GM18867 (cell line): ENCODE measurements at regions not wholly inside any gene's neighbourhood (a gene's known extent, or its start where the extent isn't known, plus 50 kb on each side); places are given as distances from the start of the nearest gene placed in this dataset.
"Not testable (repeated sequence)": the region's sequence is repeated elsewhere in the genome, so short reads cannot be mapped to it uniquely, and the experiment has no call there.

Source experiments
- ATAC-seq: cut with Tn5 transposase; IDR thresholded peaks from one replicate; pipeline ENCODE4 v1.9.1; 2021; ENCODE audit warnings: mild to moderate bottlenecking, moderate library complexity; ENCODE audit not compliant: unreplicated experiment

GRCh38 chr6:71197267-71197666 lies 91.3 kb upstream of the OGFRL1 start:
- ATAC-seq = no peak

GRCh38 chr6:71197780-71198179 lies 90.8 kb upstream of the OGFRL1 start:
- ATAC-seq = no peak

- ATAC-seq = no peak
Measured at GRCh38 chr6:71198908-71199307, 89.7 kb upstream of the OGFRL1 start.

- no peak for ATAC-seq
Measured at GRCh38 chr6:71199736-71200135, 88.9 kb upstream of the OGFRL1 start.

GRCh38 chr6:71203206-71203605 lies 85.4 kb upstream of the OGFRL1 start:
- no peak for ATAC-seq

- no peak for ATAC-seq
Measured at GRCh38 chr6:71204741-71205140, 83.9 kb upstream of the OGFRL1 start.

- ATAC-seq = no peak
Measured at GRCh38 chr6:71205336-71205956, 83.2 kb upstream of the OGFRL1 start.

GRCh38 chr6:71206089-71206488 lies 82.5 kb upstream of the OGFRL1 start:
- no peak for ATAC-seq

GRCh38 chr6:71209206-71209605 lies 79.4 kb upstream of the OGFRL1 start:
- no peak for ATAC-seq

GRCh38 chr6:71209626-71210025 lies 79.0 kb upstream of the OGFRL1 start:
- ATAC-seq = no peak

GRCh38 chr6:71211799-71212198 lies 76.8 kb upstream of the OGFRL1 start:
- ATAC-seq = no peak

GRCh38 chr6:71220466-71220865 lies 68.1 kb upstream of the OGFRL1 start:
- no peak for ATAC-seq

- no peak for ATAC-seq
Measured at GRCh38 chr6:71222671-71223070, 65.9 kb upstream of the OGFRL1 start.

- no peak for ATAC-seq
Measured at GRCh38 chr6:71224011-71224410, 64.6 kb upstream of the OGFRL1 start.

GRCh38 chr6:71226151-71226550 lies 62.5 kb upstream of the OGFRL1 start:
- no peak for ATAC-seq

- ATAC-seq = no peak
Measured at GRCh38 chr6:71228461-71229041, 60.1 kb upstream of the OGFRL1 start.

GRCh38 chr6:71229477-71229876 lies 59.1 kb upstream of the OGFRL1 start:
- no peak for ATAC-seq

GRCh38 chr6:71232890-71233289 lies 55.7 kb upstream of the OGFRL1 start:
- not testable (repeated sequence) for ATAC-seq

- no peak for ATAC-seq
Measured at GRCh38 chr6:71236926-71237434, 51.6 kb upstream of the OGFRL1 start.

GRCh38 chr6:71238351-71238750 lies 50.3 kb upstream of the OGFRL1 start:
- no peak for ATAC-seq
